ENCODE measurements at regions not wholly inside any gene's neighbourhood (a gene's known extent, or its start where the extent isn't known, plus 50 kb on each side); places are given as distances from the start of the nearest gene placed in this dataset.

DNA sequence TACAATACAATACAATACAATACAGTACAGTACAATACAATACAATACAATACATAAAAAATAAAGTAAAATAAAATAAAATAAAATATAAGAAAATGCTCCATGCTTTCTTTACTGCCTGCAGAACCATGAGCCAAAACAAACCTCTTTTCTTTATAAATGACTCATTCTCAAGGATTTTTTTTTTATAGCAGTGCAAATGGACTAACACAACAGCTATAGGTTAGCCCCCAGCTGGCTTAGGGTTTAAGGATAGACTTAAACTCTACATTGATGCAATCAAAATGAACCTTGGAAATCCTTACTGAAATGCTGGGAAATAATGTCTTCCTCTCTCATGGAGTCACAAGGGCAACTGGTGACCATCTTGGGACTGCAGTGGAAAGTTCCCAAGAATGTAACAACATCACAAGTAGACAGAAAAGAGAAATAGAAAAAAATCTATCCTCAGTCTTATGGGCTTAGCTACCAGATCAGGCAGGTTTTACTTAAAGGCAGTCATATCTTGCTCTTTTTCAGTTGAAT is 348.9 kb downstream of the ARL4A start:
- no TSS peak for BruUV-seq (replicated peaks)
- no peak overlapping the region for H2AFZ ChIP-seq (ENCODE audit: low read depth, low read length)
- no peaks in the 10 kb centered on the region for H3K9me3 ChIP-seq (replicated peaks; ENCODE audit: control insufficient read depth, insufficient read depth, low read length)
- H3K4me2 ChIP-seq (ENCODE audit: insufficient read depth, low read length), result no peak overlapping the region
- no peak overlapping the region for H3K27ac ChIP-seq (ENCODE audit: insufficient read depth, low read depth, low read length)
- H3K27me3 ChIP-seq (ENCODE audit: control insufficient read depth in 2 of 2, insufficient read depth in 2 of 2, low read length in 2 of 2), result no peaks in the 10 kb centered on the region
- intact Hi-C loops (cut with micrococcal nuclease) (no loop called here), dilution Hi-C loops (cut with MboI; ENCODE audit: extremely low pct_ligation_motif_present, low sequenced_read_pairs) (no loop called here)
- H3K9ac ChIP-seq (replicated peaks; ENCODE audit: extremely low read depth, insufficient read depth, low read length), result no peak overlapping the region
- no peaks in the 10 kb centered on the region for H3K4me1 ChIP-seq (ENCODE audit: control insufficient read depth, extremely low read depth, insufficient read depth, low read length)
- DNase-seq (ENCODE audit: low read depth, low spot score) (peak; percentile 35), FAIRE-seq (no peak)
- no peaks in the 10 kb centered on the region for H4K20me1 ChIP-seq (replicated peaks; ENCODE audit: control insufficient read depth, extremely low read depth, insufficient read depth, low read length)
- no peaks in the 10 kb centered on the region for H3K79me2 ChIP-seq (ENCODE audit: control insufficient read depth, insufficient read depth, low read length)
- TF ChIP-seq, protein P1, sequence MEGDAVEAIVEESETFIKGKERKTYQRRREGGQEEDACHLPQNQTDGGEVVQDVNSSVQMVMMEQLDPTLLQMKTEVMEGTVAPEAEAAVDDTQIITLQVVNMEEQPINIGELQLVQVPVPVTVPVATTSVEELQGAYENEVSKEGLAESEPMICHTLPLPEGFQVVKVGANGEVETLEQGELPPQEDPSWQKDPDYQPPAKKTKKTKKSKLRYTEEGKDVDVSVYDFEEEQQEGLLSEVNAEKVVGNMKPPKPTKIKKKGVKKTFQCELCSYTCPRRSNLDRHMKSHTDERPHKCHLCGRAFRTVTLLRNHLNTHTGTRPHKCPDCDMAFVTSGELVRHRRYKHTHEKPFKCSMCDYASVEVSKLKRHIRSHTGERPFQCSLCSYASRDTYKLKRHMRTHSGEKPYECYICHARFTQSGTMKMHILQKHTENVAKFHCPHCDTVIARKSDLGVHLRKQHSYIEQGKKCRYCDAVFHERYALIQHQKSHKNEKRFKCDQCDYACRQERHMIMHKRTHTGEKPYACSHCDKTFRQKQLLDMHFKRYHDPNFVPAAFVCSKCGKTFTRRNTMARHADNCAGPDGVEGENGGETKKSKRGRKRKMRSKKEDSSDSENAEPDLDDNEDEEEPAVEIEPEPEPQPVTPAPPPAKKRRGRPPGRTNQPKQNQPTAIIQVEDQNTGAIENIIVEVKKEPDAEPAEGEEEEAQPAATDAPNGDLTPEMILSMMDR (IDR thresholded peaks at IDR 0.05; ENCODE audit: extremely low read depth in 1 of 2, insufficient read depth in 1 of 2, low read depth in 1 of 2, low read length in 2 of 2), result no peak
- TF ChIP-seq JUN (IDR thresholded peaks at IDR 0.05; ENCODE audit: borderline replicate concordance, insufficient read depth, insufficient read length, low read depth) (no peak), POLR2AphosphoS5 (IDR thresholded peaks at IDR 0.05; ENCODE audit: insufficient read depth, low read depth, low read length) (no peak), EZH2 (IDR thresholded peaks at IDR 0.05; ENCODE audit: borderline replicate concordance, low read depth, low read length, severe bottlenecking) (no peak), GATA2 (IDR thresholded peaks at IDR 0.05; ENCODE audit: insufficient read depth, insufficient read length, low read depth, low read length) (no peak), MYC (IDR thresholded peaks at IDR 0.05; ENCODE audit: low read depth, low read length) (no peak), FOS (IDR thresholded peaks at IDR 0.05; ENCODE audit: borderline replicate concordance, insufficient read depth, low read length) (no peak), POLR2A (IDR thresholded peaks at IDR 0.05; ENCODE audit: low read depth, low read length) (no peak)
- TF ChIP-seq, protein P2, sequence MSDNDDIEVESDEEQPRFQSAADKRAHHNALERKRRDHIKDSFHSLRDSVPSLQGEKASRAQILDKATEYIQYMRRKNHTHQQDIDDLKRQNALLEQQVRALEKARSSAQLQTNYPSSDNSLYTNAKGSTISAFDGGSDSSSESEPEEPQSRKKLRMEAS (IDR thresholded peaks at IDR 0.05; ENCODE audit: insufficient read depth, insufficient read length), result no peak
- ChIA-PET POLR2A (no interaction called here), CTCF (no interaction called here)
- H3K36me3 ChIP-seq (ENCODE audit: control insufficient read depth in 2 of 2, extremely low read depth in 1 of 2, insufficient read depth in 2 of 2, low read length in 2 of 2), result no peaks in the 10 kb centered on the region
- H3K4me3 ChIP-seq (replicated peaks in 1 of 3; ENCODE audit: insufficient read depth in 1 of 3, low read depth in 1 of 3, low read length in 3 of 3), result no peak overlapping the region
- no peaks in the 10 kb centered on the region for H3K9me1 ChIP-seq (replicated peaks; ENCODE audit: control insufficient read depth, extremely low read depth, insufficient read depth, low read length)

All from endothelial cell of umbilical vein (primary cell).